Uterus (tissue), 2 donors: ENCODE measurements at regions not wholly inside any gene's neighbourhood (a gene's known extent, or its start where the extent isn't known, plus 50 kb on each side); places are given as distances from the start of the nearest gene placed in this dataset.

Source experiments
- POLR2A ChIP-seq, 2 donors: fragments of 450-650 bp; IDR thresholded peaks; one replicate each; pipeline ENCODE4 v1.6.1; 2016; ENCODE audit warnings: antibody characterized with exemption in 2 of 2, mild to moderate bottlenecking in 1 of 2, moderate library complexity in 1 of 2
- TF ChIP-seq, protein P1 (sequence below), 4 experiments: fragments of 200-600 bp in 2 of 4; fragments of 450-650 bp in 2 of 4; sonication (generic) in 2 of 4; IDR thresholded peaks; one replicate each; pipeline ENCODE4 v1.5.1; 2016 to 2019; ENCODE audit warnings: antibody characterized with exemption in 4 of 4, mild to moderate bottlenecking in 2 of 4, moderate library complexity in 1 of 4

- TF ChIP-seq POLR2A (IDR thresholded peaks at IDR 0.05), result no peak
- TF ChIP-seq, protein P1, sequence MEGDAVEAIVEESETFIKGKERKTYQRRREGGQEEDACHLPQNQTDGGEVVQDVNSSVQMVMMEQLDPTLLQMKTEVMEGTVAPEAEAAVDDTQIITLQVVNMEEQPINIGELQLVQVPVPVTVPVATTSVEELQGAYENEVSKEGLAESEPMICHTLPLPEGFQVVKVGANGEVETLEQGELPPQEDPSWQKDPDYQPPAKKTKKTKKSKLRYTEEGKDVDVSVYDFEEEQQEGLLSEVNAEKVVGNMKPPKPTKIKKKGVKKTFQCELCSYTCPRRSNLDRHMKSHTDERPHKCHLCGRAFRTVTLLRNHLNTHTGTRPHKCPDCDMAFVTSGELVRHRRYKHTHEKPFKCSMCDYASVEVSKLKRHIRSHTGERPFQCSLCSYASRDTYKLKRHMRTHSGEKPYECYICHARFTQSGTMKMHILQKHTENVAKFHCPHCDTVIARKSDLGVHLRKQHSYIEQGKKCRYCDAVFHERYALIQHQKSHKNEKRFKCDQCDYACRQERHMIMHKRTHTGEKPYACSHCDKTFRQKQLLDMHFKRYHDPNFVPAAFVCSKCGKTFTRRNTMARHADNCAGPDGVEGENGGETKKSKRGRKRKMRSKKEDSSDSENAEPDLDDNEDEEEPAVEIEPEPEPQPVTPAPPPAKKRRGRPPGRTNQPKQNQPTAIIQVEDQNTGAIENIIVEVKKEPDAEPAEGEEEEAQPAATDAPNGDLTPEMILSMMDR (IDR thresholded peaks at IDR 0.05), result no peak
These were observed 271.9 kb upstream of the SMIM31 start for GRCh38 chr4:164482092-164482404.
